ENCODE measurements at regions not wholly inside any gene's neighbourhood (a gene's known extent, or its start where the extent isn't known, plus 50 kb on each side); places are given as distances from the start of the nearest gene placed in this dataset.

GRCh38 chr6:68333442-68333841 is 301.6 kb upstream of the ADGRB3 start:
- intact Hi-C loops (cut with micrococcal nuclease; ENCODE audit: unreplicated experiment) = no loop called here
- no peaks in the 10 kb centered on the region for H3K4me1 Mint-ChIP-seq (ENCODE audit: low read depth, unreplicated experiment)
- no peak overlapping the region for H3K4me3 Mint-ChIP-seq (ENCODE audit: low read depth, unreplicated experiment)
- TF ChIP-seq CTCF (IDR thresholded peaks at IDR 0.05; ENCODE audit: unreplicated experiment) = no peak
- CTCF ChIA-PET = no interaction called here
- no peak for DNase-seq
- H3K27ac Mint-ChIP-seq (ENCODE audit: unreplicated experiment) = no peak overlapping the region
- no peaks in the 10 kb centered on the region for H3K36me3 Mint-ChIP-seq (ENCODE audit: insufficient read depth, unreplicated experiment)
- no peaks in the 10 kb centered on the region for H3K27me3 Mint-ChIP-seq (ENCODE audit: unreplicated experiment)
- BruUV-seq (replicated peaks) = no TSS peak
- H3K9me3 Mint-ChIP-seq (ENCODE audit: low read depth, unreplicated experiment) = peaks cover 5% of the 10 kb centered on the region

DNA sequence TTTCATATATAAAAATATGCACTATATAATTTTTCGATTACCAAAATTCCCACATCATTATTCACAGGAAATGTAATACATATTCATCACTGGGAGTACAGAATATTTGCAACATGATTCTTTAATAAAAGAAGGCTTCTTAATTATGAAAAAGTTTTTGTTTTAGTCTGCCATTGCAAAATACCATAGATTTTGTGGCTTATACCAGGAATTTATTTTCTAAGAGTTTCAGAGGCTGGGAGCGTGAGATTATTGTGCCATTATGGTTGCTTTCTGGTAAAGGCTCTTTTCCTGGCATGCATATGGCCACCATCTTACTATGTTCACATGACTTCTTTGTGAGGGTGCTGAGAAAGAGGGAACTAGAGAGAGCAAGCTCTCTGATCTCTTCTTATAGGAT is 306.9 kb upstream of the ADGRB3 start:
- Mint-ChIP-seq H3K9me3 (ENCODE audit: low read depth, unreplicated experiment) (peaks cover 6% of the 10 kb centered on the region), H3K27me3 (ENCODE audit: unreplicated experiment) (no peaks in the 10 kb centered on the region), H3K27ac (ENCODE audit: unreplicated experiment) (no peak overlapping the region), H3K4me3 (ENCODE audit: low read depth, unreplicated experiment) (no peak overlapping the region), H3K36me3 (ENCODE audit: insufficient read depth, unreplicated experiment) (no peaks in the 10 kb centered on the region), H3K4me1 (ENCODE audit: low read depth, unreplicated experiment) (no peaks in the 10 kb centered on the region)
- no peak for DNase-seq
- intact Hi-C loops (cut with micrococcal nuclease; ENCODE audit: unreplicated experiment) = no loop called here
- CTCF ChIA-PET = no interaction called here
- no peak for TF ChIP-seq CTCF (IDR thresholded peaks at IDR 0.05; ENCODE audit: unreplicated experiment)
- BruUV-seq (replicated peaks) = no TSS peak

DNA sequence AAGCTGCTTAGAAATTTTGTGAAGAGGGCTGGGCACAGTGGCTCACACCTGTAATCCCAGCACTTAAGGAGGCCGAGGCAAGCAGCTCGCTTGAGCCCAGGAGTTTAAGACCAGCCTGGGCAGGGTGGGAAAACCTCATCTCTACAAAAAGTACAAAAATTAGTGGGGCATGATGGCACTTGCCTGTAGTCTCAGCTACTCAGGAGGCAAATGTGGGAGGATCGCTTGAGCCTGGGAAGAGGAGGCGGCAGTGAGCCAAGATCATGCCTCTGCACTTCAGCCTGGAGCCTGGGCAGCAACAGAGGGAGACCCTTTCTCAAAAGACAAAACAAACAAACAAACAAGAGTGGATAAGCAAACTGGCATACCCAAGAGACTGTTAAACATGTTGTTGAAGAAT is 308.3 kb upstream of the ADGRB3 start:
- H3K27ac Mint-ChIP-seq (ENCODE audit: unreplicated experiment) = no peak overlapping the region
- no peak overlapping the region for H3K4me3 Mint-ChIP-seq (ENCODE audit: low read depth, unreplicated experiment)
- H3K36me3 Mint-ChIP-seq (ENCODE audit: insufficient read depth, unreplicated experiment) = no peaks in the 10 kb centered on the region
- no peak for DNase-seq
- no TSS peak for BruUV-seq (replicated peaks)
- CTCF ChIA-PET = no interaction called here
- peaks cover 7% of the 10 kb centered on the region for H3K9me3 Mint-ChIP-seq (ENCODE audit: low read depth, unreplicated experiment)
- intact Hi-C loops (cut with micrococcal nuclease; ENCODE audit: unreplicated experiment) = no loop called here
- no peaks in the 10 kb centered on the region for H3K4me1 Mint-ChIP-seq (ENCODE audit: low read depth, unreplicated experiment)
- no peaks in the 10 kb centered on the region for H3K27me3 Mint-ChIP-seq (ENCODE audit: unreplicated experiment)
- TF ChIP-seq CTCF (IDR thresholded peaks at IDR 0.05; ENCODE audit: unreplicated experiment) = no peak

- Mint-ChIP-seq H3K27ac (ENCODE audit: unreplicated experiment) (no peak overlapping the region), H3K27me3 (ENCODE audit: unreplicated experiment) (no peaks in the 10 kb centered on the region), H3K9me3 (ENCODE audit: low read depth, unreplicated experiment) (peaks cover 15% of the 10 kb centered on the region), H3K36me3 (ENCODE audit: insufficient read depth, unreplicated experiment) (no peaks in the 10 kb centered on the region), H3K4me3 (ENCODE audit: low read depth, unreplicated experiment) (no peak overlapping the region), H3K4me1 (ENCODE audit: low read depth, unreplicated experiment) (no peaks in the 10 kb centered on the region)
- CTCF ChIA-PET = interaction anchor here (0.7 kb wide), 1 partner anchor 11 kb away, joined by 3 read pairs; no protein-coding TSS in a partner anchor
- no TSS peak for BruUV-seq (replicated peaks)
- TF ChIP-seq CTCF (IDR thresholded peaks at IDR 0.05; ENCODE audit: unreplicated experiment) = no peak
- intact Hi-C loops (cut with micrococcal nuclease; ENCODE audit: unreplicated experiment) = no loop called here
- DNase-seq = no peak
These were observed 317.7 kb upstream of the ADGRB3 start for GRCh38 chr6:68317366-68317765.

DNA sequence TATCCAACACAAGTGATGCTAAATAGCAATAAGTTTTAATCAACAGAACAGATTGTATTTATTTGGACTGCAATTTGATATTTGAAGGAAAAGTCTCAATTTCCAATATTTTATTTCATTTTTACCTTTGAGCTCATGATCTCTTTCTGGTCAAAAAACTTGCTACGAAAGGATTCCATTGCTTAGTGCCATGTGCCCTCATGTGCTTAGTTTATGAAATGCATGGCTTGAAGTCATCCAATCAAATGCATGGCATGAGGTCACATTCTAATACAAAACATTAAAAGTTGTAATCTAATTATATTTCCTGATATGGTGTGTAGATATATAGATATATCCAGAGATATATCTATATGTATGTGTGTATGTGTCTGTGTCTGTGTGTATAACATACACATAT is 321.2 kb upstream of the ADGRB3 start:
- no TSS peak for BruUV-seq (replicated peaks)
- Mint-ChIP-seq H3K4me1 (ENCODE audit: low read depth, unreplicated experiment) (no peaks in the 10 kb centered on the region), H3K27me3 (ENCODE audit: unreplicated experiment) (no peaks in the 10 kb centered on the region), H3K4me3 (ENCODE audit: low read depth, unreplicated experiment) (no peak overlapping the region), H3K27ac (ENCODE audit: unreplicated experiment) (no peak overlapping the region), H3K9me3 (ENCODE audit: low read depth, unreplicated experiment) (peaks cover 7% of the 10 kb centered on the region), H3K36me3 (ENCODE audit: insufficient read depth, unreplicated experiment) (no peaks in the 10 kb centered on the region)
- intact Hi-C loops (cut with micrococcal nuclease; ENCODE audit: unreplicated experiment) = no loop called here
- DNase-seq = no peak
- TF ChIP-seq CTCF (IDR thresholded peaks at IDR 0.05; ENCODE audit: unreplicated experiment) = no peak
- CTCF ChIA-PET = no interaction called here

Measured in Calu3 (cell line).